GM19438 (cell line): ENCODE measurements at regions not wholly inside any gene's neighbourhood (a gene's known extent, or its start where the extent isn't known, plus 50 kb on each side); places are given as distances from the start of the nearest gene placed in this dataset.

ENCODE experiments used
- ATAC-seq: cut with Tn5 transposase; IDR thresholded peaks from one replicate; pipeline ENCODE4 v1.9.1; 2021; ENCODE audit warnings: low read depth; ENCODE audit not compliant: unreplicated experiment

DNA sequence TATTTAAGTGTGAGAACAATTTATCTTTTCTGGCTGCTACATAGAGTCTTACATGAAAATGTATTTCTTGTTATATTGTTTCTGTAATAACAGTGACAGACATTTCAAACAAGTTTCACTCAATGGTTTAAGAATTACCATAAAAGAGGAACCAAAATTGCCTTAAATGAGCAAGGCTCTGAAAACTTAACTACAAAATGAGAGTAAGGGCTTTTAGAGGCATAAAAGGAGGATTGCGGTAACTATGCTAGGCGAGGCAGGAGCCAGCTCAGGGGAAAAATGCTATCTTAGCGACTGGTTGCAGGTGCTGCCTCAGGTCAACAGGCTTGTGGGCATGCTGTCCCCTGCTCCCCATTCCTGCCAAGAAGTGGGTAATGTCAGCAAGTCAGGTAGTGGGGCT is 81.7 kb upstream of the MSI2 start:
- peak; percentile 94 for ATAC-seq

- no peak for ATAC-seq
These were observed 77.5 kb upstream of the MSI2 start for GRCh38 chr17:57178839-57179238.

GRCh38 chr17:57182621-57183020 is 73.7 kb upstream of the MSI2 start:
- ATAC-seq, result no peak

DNA sequence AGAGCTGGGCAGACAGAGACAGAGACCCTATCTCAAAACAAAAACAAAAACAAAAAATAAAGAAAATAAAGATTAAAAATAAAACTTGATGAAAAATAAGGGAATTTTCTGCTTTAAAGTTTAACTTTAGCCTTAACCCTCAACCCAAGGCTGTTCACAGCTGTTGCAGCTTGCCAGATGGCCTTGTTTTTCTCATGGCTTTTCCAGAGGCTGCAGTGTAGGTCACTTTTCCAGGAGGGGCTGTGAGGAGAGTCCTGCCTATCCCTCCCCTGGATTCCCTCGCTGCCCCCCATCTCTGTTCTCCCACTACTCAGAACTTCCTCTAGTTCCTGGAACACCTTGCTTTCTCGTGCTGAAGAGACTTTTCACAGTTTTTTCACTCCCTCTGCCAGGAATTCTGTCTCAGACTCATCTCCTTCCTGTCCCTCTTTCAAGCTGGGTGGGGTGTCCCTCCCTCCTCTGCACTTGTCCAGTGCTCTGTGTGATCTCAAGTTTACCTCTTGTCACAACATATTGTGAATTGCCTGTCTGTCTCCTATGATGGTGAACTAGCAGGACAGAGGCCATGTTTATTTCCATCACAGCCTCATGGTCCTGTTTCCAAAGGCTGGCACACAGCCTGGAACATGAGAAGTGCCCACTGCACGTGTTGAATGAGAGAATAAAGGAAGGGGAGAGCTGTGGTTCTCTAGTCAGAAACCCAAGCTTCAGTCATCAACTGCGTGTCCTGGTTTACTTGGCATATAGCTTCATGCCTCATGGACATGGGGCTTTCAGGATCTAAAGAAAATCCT is 69.9 kb upstream of the MSI2 start:
- ATAC-seq, result no peak

GRCh38 chr17:57187391-57187790 is 68.9 kb upstream of the MSI2 start:
- no peak for ATAC-seq

DNA sequence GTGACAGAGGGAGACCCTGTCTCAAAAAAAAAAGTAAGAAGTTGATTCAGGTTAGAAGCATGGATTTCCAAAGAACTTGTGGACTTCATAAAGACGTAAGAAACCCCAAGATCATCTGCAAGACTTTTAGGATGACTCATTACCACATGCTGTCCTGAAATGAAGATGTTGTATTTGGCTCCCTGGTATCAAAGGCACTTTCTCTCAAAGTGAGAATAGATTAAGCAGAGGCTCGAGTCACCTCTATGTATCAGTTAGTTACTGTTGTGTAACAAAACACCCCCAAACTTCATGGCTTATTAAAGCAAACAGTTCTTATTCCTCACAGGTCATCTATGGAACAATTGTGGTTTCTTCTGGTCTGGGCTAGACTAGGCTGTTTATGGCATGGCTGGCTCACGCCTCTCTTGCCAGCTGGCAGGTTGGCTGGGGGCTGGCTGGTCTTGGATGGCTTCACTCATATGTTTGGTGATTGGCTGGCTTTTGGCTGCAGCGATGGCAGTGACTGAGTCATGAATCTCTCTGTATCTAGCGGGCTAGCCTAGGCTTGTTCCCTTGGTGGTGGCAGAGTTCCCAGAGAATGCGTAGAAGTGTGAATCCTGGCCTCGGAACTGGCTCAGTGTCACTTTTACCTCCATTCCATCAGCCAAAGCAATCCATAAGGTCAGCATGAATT is 60.4 kb upstream of the MSI2 start:
- no peak for ATAC-seq

GRCh38 chr17:57197466-57198071 is 58.8 kb upstream of the MSI2 start:
- no peak for ATAC-seq

GRCh38 chr17:57201481-57201880 is 54.8 kb upstream of the MSI2 start:
- no peak for ATAC-seq

- ATAC-seq, result no peak
These were observed 53.3 kb upstream of the MSI2 start for GRCh38 chr17:57203040-57203439.
